Fibroblast of skin of back (primary cell): ENCODE measurements at regions not wholly inside any gene's neighbourhood (a gene's known extent, or its start where the extent isn't known, plus 50 kb on each side); places are given as distances from the start of the nearest gene placed in this dataset.

ENCODE experiments used
- DNase-seq: peaks from one replicate; pipeline ENCODE4 v3.0.0-alpha.2; 2013

GRCh38 chr11:128259816-128260215, 327.5 kb downstream of the ETS1 start:
- DNase-seq, result no peak

GRCh38 chr11:128254941-128255340, 332.4 kb downstream of the ETS1 start:
- no peak for DNase-seq

DNA sequence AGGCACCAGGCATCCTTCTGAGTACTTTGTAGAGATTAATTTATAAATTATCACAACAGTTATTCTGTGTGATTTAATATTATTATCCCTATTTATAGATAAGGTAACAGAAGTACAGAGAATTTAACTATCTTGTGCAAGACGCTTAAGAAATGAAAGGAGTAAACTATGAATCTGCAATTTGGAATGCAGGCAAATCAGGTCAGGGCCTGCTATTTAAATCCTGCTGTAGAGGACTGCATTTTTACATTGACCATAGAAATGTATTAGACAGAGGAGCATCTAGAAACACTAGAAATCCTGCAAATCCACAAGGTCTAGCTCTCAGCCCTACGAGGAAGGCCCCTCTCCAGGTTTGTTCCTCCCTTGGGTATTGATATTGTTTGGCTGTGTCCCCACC, 336.2 kb downstream of the ETS1 start:
- peak; percentile 28 for DNase-seq

GRCh38 chr11:128250482-128250881, 336.9 kb downstream of the ETS1 start:
- no peak for DNase-seq

- peak; percentile 34 for DNase-seq
Measured at GRCh38 chr11:128246810-128247594, 340.4 kb downstream of the ETS1 start.

DNA sequence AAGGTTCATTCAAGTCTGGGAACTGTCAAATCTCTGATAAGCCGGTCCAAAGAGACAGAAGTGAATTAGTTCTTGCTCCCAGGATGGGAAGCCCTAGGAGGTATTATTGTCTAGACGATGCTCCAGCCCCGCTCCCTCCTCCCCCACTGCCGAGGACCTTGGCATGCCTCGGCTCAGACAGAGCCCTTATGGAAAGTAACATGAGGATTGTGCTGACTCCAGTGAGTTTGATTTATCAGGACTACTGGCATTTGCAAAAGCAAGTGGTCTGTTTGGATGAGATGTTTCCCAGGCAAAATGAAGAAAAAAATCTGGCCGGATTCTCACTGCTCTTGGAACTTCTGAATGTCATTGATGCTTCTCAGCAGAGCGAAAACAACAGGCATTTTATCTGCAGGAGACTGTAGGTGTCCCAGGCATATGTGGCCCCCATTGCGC, 341.0 kb downstream of the ETS1 start:
- peak; percentile 23 for DNase-seq

- peak; percentile 12 for DNase-seq
Measured at GRCh38 chr11:128244871-128245270, 342.5 kb downstream of the ETS1 start.

- DNase-seq, result no peak
Measured at GRCh38 chr11:128242451-128242850, 344.9 kb downstream of the ETS1 start.

- DNase-seq, result peak; percentile 53
Measured at GRCh38 chr11:128240546-128240945, 346.8 kb downstream of the ETS1 start.

GRCh38 chr11:128239306-128239705, 348.1 kb downstream of the ETS1 start:
- no peak for DNase-seq

DNA sequence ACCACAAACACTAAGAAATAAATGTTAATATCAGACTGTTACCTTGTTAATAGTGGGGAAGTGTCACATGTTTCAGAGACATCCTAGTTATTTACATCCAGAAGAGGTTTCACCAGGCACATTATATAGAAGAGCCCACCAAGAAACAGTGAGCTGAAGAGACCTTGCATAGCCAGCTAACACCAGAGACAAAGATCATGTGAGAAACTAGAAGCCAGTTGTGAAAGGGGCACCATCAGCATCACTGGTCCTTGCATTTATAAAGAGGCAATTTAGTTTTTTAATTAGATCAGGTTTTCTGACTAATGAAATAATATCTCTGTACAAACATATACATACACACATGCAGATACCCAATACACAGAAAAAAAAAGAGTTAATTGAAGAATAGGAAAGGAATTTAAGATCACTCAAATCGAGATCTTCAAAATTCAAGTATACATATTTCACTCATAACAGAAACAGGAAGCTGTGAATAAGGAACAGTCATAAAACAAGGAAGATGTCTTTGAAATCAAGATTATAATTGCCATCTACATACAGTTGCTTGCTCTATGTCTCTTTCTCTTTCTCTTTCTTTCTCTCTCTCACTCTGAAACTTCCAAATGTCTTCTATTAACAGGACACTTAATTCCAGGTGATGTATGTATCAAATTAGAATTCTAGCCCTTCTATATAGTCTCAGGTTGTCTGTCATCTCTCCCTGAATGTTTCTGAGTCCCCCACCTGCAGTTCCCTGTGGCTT, 348.7 kb downstream of the ETS1 start:
- DNase-seq, result no peak

DNA sequence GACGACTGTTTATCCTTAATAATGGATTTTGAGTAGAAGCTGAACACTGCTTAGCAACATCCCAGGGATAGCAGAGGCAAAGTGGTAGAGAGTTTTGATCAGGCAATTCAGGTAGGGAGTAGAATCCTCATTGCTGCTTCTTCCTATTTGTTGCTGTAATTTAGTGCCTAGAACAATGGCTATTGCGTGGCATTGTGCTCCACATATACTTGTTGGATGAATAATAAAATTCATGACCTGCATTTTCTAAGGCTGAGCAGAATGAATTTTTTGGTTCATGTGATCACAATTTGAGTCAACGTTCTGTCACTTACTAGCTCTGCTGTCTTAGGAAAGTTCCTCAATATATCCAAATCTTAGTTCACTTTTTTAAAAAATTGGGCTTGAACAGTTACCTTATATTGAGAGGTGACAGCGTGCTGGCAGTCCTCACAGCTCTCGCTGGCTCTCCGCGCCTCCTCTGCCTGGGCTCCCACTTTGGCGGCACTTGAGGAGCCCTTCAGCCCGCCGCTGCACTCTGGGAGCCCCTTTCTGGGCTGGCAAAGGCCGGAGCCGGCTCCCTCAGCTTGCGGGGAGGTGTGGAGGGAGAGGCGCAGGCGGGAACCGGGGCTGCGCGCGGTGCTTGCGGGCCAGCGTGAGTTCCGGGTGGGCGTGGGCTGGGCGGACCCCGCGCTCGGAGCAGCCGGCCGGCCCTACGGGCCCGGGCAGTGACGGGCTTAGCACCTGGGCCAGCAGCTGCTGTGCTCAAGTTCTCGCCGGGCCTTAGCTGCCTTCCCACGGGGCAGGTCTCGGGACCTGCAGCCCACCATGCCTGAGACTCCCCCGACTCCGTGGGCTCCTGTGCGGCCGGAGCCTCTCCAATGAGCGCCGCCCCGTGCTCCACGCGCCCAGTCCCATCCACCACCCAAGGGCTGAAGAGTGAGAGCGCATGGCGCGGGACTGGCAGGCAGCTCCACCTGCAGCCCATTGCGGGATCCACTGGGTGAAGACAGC, 350.6 kb downstream of the ETS1 start:
- DNase-seq, result no peak

GRCh38 chr11:128235958-128236357, 351.4 kb downstream of the ETS1 start:
- no peak for DNase-seq

DNA sequence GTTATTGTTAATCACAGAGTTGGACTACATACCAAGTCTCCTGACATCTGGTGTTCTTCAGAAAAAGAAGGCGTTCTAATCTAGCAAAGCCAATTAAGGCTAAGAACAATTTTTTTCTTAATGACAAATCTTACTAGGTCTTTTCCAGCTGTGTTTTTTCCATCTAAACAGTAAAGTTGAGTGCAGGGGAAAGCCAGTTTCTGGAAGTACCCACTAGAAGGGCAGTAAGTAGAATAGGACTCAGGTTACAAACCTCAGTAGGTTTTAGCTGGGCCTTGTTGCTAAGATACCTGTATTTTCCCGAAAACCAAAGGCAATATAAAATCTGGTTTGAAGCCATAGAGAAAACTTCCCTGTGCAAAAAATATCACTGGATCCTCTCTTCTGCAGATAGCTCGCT, 351.9 kb downstream of the ETS1 start:
- no peak for DNase-seq

- no peak for DNase-seq
Measured at GRCh38 chr11:128234143-128234542, 353.2 kb downstream of the ETS1 start.

DNA sequence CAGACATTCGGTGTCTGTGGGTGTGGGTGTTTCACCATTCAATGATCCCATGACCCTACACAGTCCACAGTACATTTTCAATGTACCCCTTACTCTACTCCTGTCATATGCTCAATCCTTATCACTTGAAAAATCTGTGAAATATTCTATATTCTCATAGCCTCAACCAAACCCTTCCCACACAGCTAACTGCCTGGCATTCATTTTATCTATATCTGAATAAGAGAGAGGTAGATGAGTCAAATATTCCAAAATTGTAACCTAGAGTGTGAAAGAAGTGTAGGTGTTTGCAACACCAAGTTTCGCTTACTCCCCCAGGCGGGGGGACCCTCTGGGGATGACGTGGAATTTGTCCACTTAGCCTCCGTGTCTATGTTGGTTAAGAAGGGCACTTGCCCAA, 354.8 kb downstream of the ETS1 start:
- no peak for DNase-seq

- DNase-seq, result no peak
Measured at GRCh38 chr11:128231845-128232410, 355.4 kb downstream of the ETS1 start.

DNA sequence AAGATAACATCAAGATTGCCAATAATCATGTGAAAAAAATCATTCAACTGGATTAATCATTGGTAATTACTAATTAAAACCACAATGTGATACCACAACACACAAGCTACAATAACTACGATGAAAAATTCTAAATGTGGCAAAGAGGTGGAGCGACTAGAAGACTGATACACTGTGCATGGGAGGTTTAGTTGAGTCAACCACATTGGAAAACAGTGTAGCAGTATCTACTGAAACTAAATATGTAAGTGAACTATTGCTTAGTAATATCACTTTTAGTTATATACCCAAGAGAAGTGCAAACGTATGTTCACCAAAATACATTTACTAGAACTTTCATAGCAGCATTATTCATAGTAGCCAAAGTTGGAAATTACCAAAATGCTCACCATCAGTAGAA, 359.9 kb downstream of the ETS1 start:
- DNase-seq, result no peak

- no peak for DNase-seq
Measured at GRCh38 chr11:128226106-128226716, 361.1 kb downstream of the ETS1 start.

DNA sequence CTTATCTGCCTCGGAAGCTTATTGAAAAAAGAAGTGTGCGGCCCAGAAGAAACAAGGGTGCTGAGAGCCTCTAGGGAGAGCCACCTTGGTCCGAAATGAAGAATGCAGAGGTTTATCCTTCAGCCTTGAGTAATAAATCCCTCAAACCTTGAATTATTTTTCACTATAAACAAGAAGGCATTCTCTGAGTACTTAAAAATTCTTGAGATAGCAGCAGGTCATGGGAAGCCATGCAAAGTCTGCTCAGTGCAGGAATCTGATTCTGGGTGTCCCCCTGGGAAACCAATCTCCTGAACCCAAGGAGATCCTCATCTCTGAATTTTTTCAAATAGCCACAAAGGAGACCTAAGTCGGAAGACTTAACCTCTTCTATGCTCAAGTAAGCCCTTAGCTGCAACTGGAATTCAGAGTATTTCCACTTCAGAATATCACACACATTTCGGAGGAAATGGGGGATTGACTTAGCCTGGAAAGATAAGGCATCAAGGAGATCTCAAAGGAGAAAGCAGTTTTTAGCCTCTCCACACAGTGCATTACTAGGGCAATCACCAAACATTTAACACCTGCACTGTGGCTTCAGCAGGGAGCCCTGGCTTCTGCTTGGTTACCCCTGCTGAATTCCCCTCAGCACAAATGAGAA, 365.0 kb downstream of the ETS1 start:
- DNase-seq, result no peak

- no peak for DNase-seq
Measured at GRCh38 chr11:128219731-128220120, 367.6 kb downstream of the ETS1 start.
